GM21825 (cell line): ENCODE measurements at regions not wholly inside any gene's neighbourhood (a gene's known extent, or its start where the extent isn't known, plus 50 kb on each side); places are given as distances from the start of the nearest gene placed in this dataset.
"Not testable (repeated sequence)": the region's sequence is repeated elsewhere in the genome, so short reads cannot be mapped to it uniquely, and the experiment has no call there.

Experiments
- ATAC-seq: cut with Tn5 transposase; IDR thresholded peaks from one replicate; pipeline ENCODE4 v1.9.1; 2021; ENCODE audit warnings: mild to moderate bottlenecking, moderate library complexity; ENCODE audit not compliant: unreplicated experiment

GRCh38 chr5:130514984-130515690 is 610.9 kb downstream of the CHSY3 start:
- no peak for ATAC-seq

GRCh38 chr5:130502702-130503101 is 598.4 kb downstream of the CHSY3 start:
- no peak for ATAC-seq

- ATAC-seq, result no peak
Measured at GRCh38 chr5:130501151-130501865, 597.0 kb downstream of the CHSY3 start.

- not testable (repeated sequence) for ATAC-seq
Measured at GRCh38 chr5:130500495-130500894, 596.2 kb downstream of the CHSY3 start.

GRCh38 chr5:130496215-130496614 is 592.0 kb downstream of the CHSY3 start:
- ATAC-seq, result no peak

GRCh38 chr5:130488252-130488651 is 584.0 kb downstream of the CHSY3 start:
- no peak for ATAC-seq

GRCh38 chr5:130479045-130479804 is 575.0 kb downstream of the CHSY3 start:
- ATAC-seq, result no peak

GRCh38 chr5:130476325-130476724 is 572.1 kb downstream of the CHSY3 start:
- ATAC-seq, result no peak

- no peak for ATAC-seq
Measured at GRCh38 chr5:130462516-130462915, 558.3 kb downstream of the CHSY3 start.

- ATAC-seq, result no peak
Measured at GRCh38 chr5:130455175-130455574, 550.9 kb downstream of the CHSY3 start.

GRCh38 chr5:130452744-130453143 is 548.5 kb downstream of the CHSY3 start:
- ATAC-seq, result no peak

- ATAC-seq, result no peak
Measured at GRCh38 chr5:130436430-130436829, 532.2 kb downstream of the CHSY3 start.

GRCh38 chr5:130427222-130427955 is 523.1 kb downstream of the CHSY3 start:
- ATAC-seq, result no peak

- ATAC-seq, result no peak
Measured at GRCh38 chr5:130425424-130425823, 521.2 kb downstream of the CHSY3 start.

- no peak for ATAC-seq
Measured at GRCh38 chr5:130424341-130424740, 520.1 kb downstream of the CHSY3 start.

GRCh38 chr5:130402906-130403305 is 498.6 kb downstream of the CHSY3 start:
- ATAC-seq, result no peak

- no peak for ATAC-seq
Measured at GRCh38 chr5:130400091-130400490, 495.8 kb downstream of the CHSY3 start.

- no peak for ATAC-seq
Measured at GRCh38 chr5:130398825-130399224, 494.6 kb downstream of the CHSY3 start.

- ATAC-seq, result not testable (repeated sequence)
Measured at GRCh38 chr5:130397727-130398126, 493.5 kb downstream of the CHSY3 start.

- no peak for ATAC-seq
Measured at GRCh38 chr5:130397132-130397531, 492.9 kb downstream of the CHSY3 start.

GRCh38 chr5:130391727-130392264 is 487.5 kb downstream of the CHSY3 start:
- ATAC-seq, result not testable (repeated sequence)
